ENCODE measurements at regions not wholly inside any gene's neighbourhood (a gene's known extent, or its start where the extent isn't known, plus 50 kb on each side); places are given as distances from the start of the nearest gene placed in this dataset.

GRCh38 chr10:88216976-88217375 lies 353.6 kb downstream of the PTEN start:
- Mint-ChIP-seq H3K27ac (no peak overlapping the region), H3K4me1 (no peaks in the 10 kb centered on the region), H3K36me3 (no peaks in the 10 kb centered on the region), H3K9me3 (no peaks in the 10 kb centered on the region), H3K27me3 (ENCODE audit: low read depth in 2 of 2) (peaks cover 0 to 7% of the 10 kb centered on the region in 2 donors), H3K4me3 (no peak overlapping the region)
- no peak for TF ChIP-seq CTCF (IDR thresholded peaks at IDR 0.05)
- intact Hi-C loops (cut with micrococcal nuclease), result no loop called here
- Histone ChIP-seq H3K9me3 (ENCODE audit: control insufficient read depth, insufficient read depth, low read length) (no peaks in the 10 kb centered on the region), H3K27ac (ENCODE audit: low read length) (no peak overlapping the region), H3K36me3 (ENCODE audit: control insufficient read depth, insufficient read depth, low read length) (no peaks in the 10 kb centered on the region), H3K4me1 (ENCODE audit: control insufficient read depth, insufficient read depth, low read length) (no peaks in the 10 kb centered on the region), H3K27me3 (ENCODE audit: control insufficient read depth, insufficient read depth, low read length) (no peaks in the 10 kb centered on the region), H3K4me3 (ENCODE audit: low read length) (no peak overlapping the region)
- no peak for ATAC-seq
- WGBS (ENCODE audit: insufficient coverage), result 72% methylated on average over 3 of the region's 3 CpGs
- DNase-seq, result no peak

GRCh38 chr10:88218362-88218761 lies 354.9 kb downstream of the PTEN start:
- DNase-seq (no peak), ATAC-seq (no peak)
- H3K9me3 ChIP-seq (ENCODE audit: control insufficient read depth, insufficient read depth, low read length), result no peaks in the 10 kb centered on the region
- H3K4me1 Mint-ChIP-seq, result no peaks in the 10 kb centered on the region
- H3K36me3 ChIP-seq (ENCODE audit: control insufficient read depth, insufficient read depth, low read length), result no peaks in the 10 kb centered on the region
- no peaks in the 10 kb centered on the region for H3K4me1 ChIP-seq (ENCODE audit: control insufficient read depth, insufficient read depth, low read length)
- H3K27ac Mint-ChIP-seq, result no peak overlapping the region
- no peak overlapping the region for H3K4me3 ChIP-seq (ENCODE audit: low read length)
- no peak overlapping the region for H3K27ac ChIP-seq (ENCODE audit: low read length)
- WGBS (ENCODE audit: insufficient coverage), result 92% methylated on average over 3 of the region's 3 CpGs
- no peak overlapping the region for H3K4me3 Mint-ChIP-seq
- no peaks in the 10 kb centered on the region for H3K36me3 Mint-ChIP-seq
- no peaks in the 10 kb centered on the region for H3K27me3 ChIP-seq (ENCODE audit: control insufficient read depth, insufficient read depth, low read length)
- H3K9me3 Mint-ChIP-seq, result no peaks in the 10 kb centered on the region
- peaks cover 0 to 5% of the 10 kb centered on the region in 2 donors for H3K27me3 Mint-ChIP-seq (ENCODE audit: low read depth in 2 of 2)
- intact Hi-C loops (cut with micrococcal nuclease), result no loop called here
- TF ChIP-seq CTCF (IDR thresholded peaks at IDR 0.05), result no peak

GRCh38 chr10:88219753-88220152 lies 356.3 kb downstream of the PTEN start:
- no peak overlapping the region for H3K27ac Mint-ChIP-seq
- no peaks in the 10 kb centered on the region for H3K4me1 Mint-ChIP-seq

More at GRCh38 chr10:88219753-88220152, 356.3 kb downstream of the PTEN start:
- 89% methylated on average over 2 of the region's 2 CpGs for WGBS (ENCODE audit: insufficient coverage)
- Histone ChIP-seq H3K27me3 (ENCODE audit: control insufficient read depth, insufficient read depth, low read length) (no peaks in the 10 kb centered on the region), H3K36me3 (ENCODE audit: control insufficient read depth, insufficient read depth, low read length) (no peaks in the 10 kb centered on the region), H3K27ac (ENCODE audit: low read length) (no peak overlapping the region), H3K4me3 (ENCODE audit: low read length) (no peak overlapping the region), H3K9me3 (ENCODE audit: control insufficient read depth, insufficient read depth, low read length) (no peaks in the 10 kb centered on the region), H3K4me1 (ENCODE audit: control insufficient read depth, insufficient read depth, low read length) (no peaks in the 10 kb centered on the region)
- no peaks in the 10 kb centered on the region for H3K9me3 Mint-ChIP-seq
- intact Hi-C loops (cut with micrococcal nuclease), result no loop called here
- no peak overlapping the region for H3K4me3 Mint-ChIP-seq
- no peaks in the 10 kb centered on the region for H3K36me3 Mint-ChIP-seq
- TF ChIP-seq CTCF (IDR thresholded peaks at IDR 0.05), result no peak
- DNase-seq (no peak), ATAC-seq (no peak)
- H3K27me3 Mint-ChIP-seq (ENCODE audit: low read depth in 2 of 2), result no peaks in the 10 kb centered on the region

All from natural killer cell (primary cell).